Tibial artery (tissue), 4 donors: ENCODE measurements at regions not wholly inside any gene's neighbourhood (a gene's known extent, or its start where the extent isn't known, plus 50 kb on each side); places are given as distances from the start of the nearest gene placed in this dataset.

Source experiments
- DNase-seq, 2 donors: peaks; one replicate each; pipeline ENCODE4 v3.0.0-alpha.2; 2019
- H3K27ac ChIP-seq, 2 donors: fragments of 200-600 bp; sonication (generic) in 1 of 2; 1 replicate in 1 of 2; 2 replicates in 1 of 2; pipeline ENCODE4 v1.5.1; 2018 to 2019; ENCODE audit warnings: mild to moderate bottlenecking in 1 of 2
- H3K27me3 ChIP-seq, 2 donors: fragments of 200-600 bp; sonication (generic) in 1 of 2; one replicate each; pipeline versions ENCODE4 v1.5.1 to v1.6.0; 2016 to 2019
- H3K36me3 ChIP-seq, 3 donors: fragments of 200-600 bp; sonication (generic) in 2 of 3; one replicate each; pipeline ENCODE4 v1.5.1; 2016 to 2019; ENCODE audit warnings: mild to moderate bottlenecking in 2 of 3
- H3K4me1 ChIP-seq, 4 donors: fragments of 200-600 bp; sonication (generic) in 2 of 4; 1 replicate in 3 of 4; 2 replicates in 1 of 4; pipeline ENCODE4 v1.5.1; 2016 to 2019
- H3K4me3 ChIP-seq, 2 donors: fragments of 200-600 bp; sonication (generic) in 1 of 2; 1 replicate in 1 of 2; 2 replicates in 1 of 2; pipeline ENCODE4 v1.5.1; 2018 to 2019; ENCODE audit warnings: mild to moderate bottlenecking in 2 of 2
- H3K9me3 ChIP-seq, 3 donors: fragments of 200-600 bp; sonication (generic) in 1 of 3; one replicate each; pipeline ENCODE4 v1.5.1; 2016 to 2019
- CTCF ChIP-seq, 2 experiments: fragments of 200-600 bp in 1 of 2; fragments of 450-650 bp in 1 of 2; IDR thresholded peaks; one replicate each; pipeline ENCODE4 v1.5.1; 2017 to 2019; ENCODE audit warnings: antibody characterized with exemption in 2 of 2, mild to moderate bottlenecking in 1 of 2, moderate library complexity in 1 of 2
- intact Hi-C: fragments of 100-400 bp; cut with DNase I; formaldehyde crosslinking; loops from one replicate; pipeline ENCODE4 v1.15.0; 2023; ENCODE audit warnings: low total_unique reads

DNA sequence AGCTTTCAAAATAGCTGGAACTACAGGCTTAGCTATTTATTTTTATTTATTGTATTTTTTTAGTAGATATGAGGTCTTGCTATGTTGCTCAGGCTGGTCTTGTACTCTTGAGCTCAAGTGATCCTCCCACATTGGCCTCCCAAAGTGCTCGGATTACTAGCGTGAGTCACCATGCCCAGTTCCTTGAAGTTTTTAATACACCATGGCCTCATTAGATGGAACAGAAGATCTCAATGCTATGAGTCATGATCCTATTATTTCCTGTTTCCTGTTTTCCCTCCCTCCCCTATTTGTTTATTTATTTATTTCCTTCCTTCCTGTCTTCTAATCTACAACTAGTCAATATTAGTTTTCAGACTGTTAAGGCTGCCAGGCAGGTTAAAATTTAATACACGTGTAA lies 309.0 kb downstream of the CMPK2 start:
- no peak for DNase-seq
- no peaks in the 10 kb centered on the region for H3K36me3 ChIP-seq
- no peaks in the 10 kb centered on the region for H3K9me3 ChIP-seq
- no peaks in the 10 kb centered on the region for H3K27me3 ChIP-seq
- H3K27ac ChIP-seq = no peak overlapping the region
- no peak for TF ChIP-seq CTCF (IDR thresholded peaks at IDR 0.05)
- intact Hi-C loops = no loop called here
- H3K4me3 ChIP-seq = no peak overlapping the region
- no peaks in the 10 kb centered on the region for H3K4me1 ChIP-seq

- Histone ChIP-seq H3K36me3 (no peaks in the 10 kb centered on the region), H3K27me3 (no peaks in the 10 kb centered on the region), H3K27ac (no peak overlapping the region), H3K4me1 (no peaks in the 10 kb centered on the region), H3K4me3 (no peak overlapping the region), H3K9me3 (no peaks in the 10 kb centered on the region)
- intact Hi-C loops = no loop called here
- DNase-seq = no peak
- no peak for TF ChIP-seq CTCF (IDR thresholded peaks at IDR 0.05)
These were observed 308.0 kb downstream of the CMPK2 start for GRCh38 chr2:6557737-6558136.

DNA sequence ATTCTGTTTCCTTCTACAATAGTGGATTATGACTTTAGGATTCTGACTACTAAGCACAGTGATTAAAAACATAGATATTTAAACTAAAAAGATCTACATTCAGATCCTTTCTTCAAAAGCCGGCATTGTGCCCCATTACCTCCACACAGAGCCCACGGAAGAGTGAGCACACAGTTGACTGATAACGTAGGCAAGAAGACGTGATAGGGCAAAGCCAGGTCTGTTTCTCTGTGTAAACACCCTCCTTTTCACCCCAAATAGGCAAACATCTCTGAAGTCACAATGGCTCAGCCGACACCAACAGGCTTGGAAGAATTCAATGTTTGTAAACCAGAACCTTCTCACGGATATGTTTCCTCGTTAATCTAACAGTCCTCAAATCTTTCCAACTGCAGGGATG lies 302.9 kb downstream of the CMPK2 start:
- no peak overlapping the region for H3K4me3 ChIP-seq
- no peaks in the 10 kb centered on the region for H3K9me3 ChIP-seq
- no peaks in the 10 kb centered on the region for H3K27me3 ChIP-seq
- intact Hi-C loops = no loop called here
- H3K4me1 ChIP-seq = no peaks in the 10 kb centered on the region
- no peak overlapping the region for H3K27ac ChIP-seq
- no peak for TF ChIP-seq CTCF (IDR thresholded peaks at IDR 0.05)
- H3K36me3 ChIP-seq = no peaks in the 10 kb centered on the region
- no peak for DNase-seq

GRCh38 chr2:6564326-6564725 lies 301.4 kb downstream of the CMPK2 start:
- no peak for TF ChIP-seq CTCF (IDR thresholded peaks at IDR 0.05)
- intact Hi-C loops = no loop called here
- H3K27ac ChIP-seq = no peak overlapping the region
- no peaks in the 10 kb centered on the region for H3K4me1 ChIP-seq
- no peak overlapping the region for H3K4me3 ChIP-seq
- no peaks in the 10 kb centered on the region for H3K9me3 ChIP-seq
- H3K36me3 ChIP-seq = no peaks in the 10 kb centered on the region
- no peaks in the 10 kb centered on the region for H3K27me3 ChIP-seq
- no peak for DNase-seq

DNA sequence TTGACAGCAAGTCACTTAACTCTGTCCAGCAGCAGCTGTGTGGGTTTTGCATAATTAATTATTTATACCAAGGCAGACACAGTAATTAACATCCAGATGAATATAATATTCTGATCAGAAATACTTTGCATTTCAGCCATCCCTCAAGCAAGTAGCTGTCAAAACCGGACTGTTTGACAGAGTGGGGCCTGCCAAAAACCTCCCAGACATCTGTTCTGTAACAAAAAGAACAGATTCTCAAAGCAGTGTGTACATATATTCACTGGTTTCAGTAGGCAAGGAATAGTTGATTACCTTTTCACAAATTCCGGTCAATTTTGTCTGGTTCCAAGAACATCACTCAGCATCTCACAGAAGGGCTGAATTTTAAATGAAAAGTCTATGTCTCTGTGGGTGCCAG lies 291.6 kb downstream of the CMPK2 start:
- no peak for TF ChIP-seq CTCF (IDR thresholded peaks at IDR 0.05)
- Histone ChIP-seq H3K27ac (no peak overlapping the region), H3K4me1 (no peaks in the 10 kb centered on the region), H3K9me3 (no peaks in the 10 kb centered on the region), H3K27me3 (no peaks in the 10 kb centered on the region), H3K36me3 (no peaks in the 10 kb centered on the region), H3K4me3 (no peak overlapping the region)
- no peak for DNase-seq
- intact Hi-C loops = no loop called here

GRCh38 chr2:6576302-6576701 lies 289.4 kb downstream of the CMPK2 start:
- no peaks in the 10 kb centered on the region for H3K36me3 ChIP-seq
- intact Hi-C loops = no loop called here
- DNase-seq = no peak
- H3K4me1 ChIP-seq = no peaks in the 10 kb centered on the region
- H3K27me3 ChIP-seq = no peaks in the 10 kb centered on the region
- no peak overlapping the region for H3K4me3 ChIP-seq
- H3K27ac ChIP-seq = no peak overlapping the region
- TF ChIP-seq CTCF (IDR thresholded peaks at IDR 0.05) = no peak
- no peaks in the 10 kb centered on the region for H3K9me3 ChIP-seq
